HG02884 (cell line): ENCODE measurements at regions not wholly inside any gene's neighbourhood (a gene's known extent, or its start where the extent isn't known, plus 50 kb on each side); places are given as distances from the start of the nearest gene placed in this dataset.
"Not testable (repeated sequence)": the region's sequence is repeated elsewhere in the genome, so short reads cannot be mapped to it uniquely, and the experiment has no call there.

Experiments used
- ATAC-seq: cut with Tn5 transposase; IDR thresholded peaks from one replicate; pipeline ENCODE4 v1.9.1; 2021; ENCODE audit warnings: mild to moderate bottlenecking, moderate library complexity; ENCODE audit not compliant: unreplicated experiment

DNA sequence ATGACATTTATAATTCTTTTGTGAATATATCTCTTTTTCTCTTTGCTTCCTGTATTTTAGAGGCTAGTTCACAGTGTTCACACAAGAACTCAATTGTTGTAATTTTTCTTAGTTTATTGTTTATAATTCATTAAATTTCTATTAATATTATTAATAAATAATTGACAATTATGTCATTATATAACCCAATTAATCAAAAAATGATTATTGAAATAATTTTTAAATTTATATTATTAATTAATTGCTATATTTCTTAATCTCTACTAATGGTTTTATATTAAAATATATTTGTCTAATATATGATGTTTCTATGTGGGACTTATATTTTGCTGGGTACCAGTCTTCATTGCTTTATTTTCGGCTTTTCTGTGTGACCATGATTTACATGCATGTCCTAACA lies 618.4 kb downstream of the CDH9 start:
- ATAC-seq, result no peak

DNA sequence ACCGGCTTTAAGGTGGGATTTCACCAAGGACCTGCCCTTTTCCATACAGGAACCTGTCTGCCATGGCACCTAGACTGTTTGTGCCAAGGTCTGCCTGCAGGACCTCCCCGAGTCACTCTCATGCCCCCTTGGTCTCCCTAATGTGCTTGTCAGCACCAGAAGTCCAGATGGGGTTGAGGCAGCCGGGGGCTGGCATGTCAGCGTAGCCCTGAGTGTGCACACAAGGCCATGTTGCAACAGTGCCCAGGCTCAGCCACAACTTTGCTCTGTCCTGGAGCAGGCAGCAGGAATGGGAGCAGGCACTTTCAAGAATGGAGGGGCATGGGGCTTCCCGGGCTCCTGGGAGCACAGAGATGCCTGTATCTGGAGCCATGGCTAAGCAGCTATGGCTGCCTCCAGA lies 621.5 kb downstream of the CDH9 start:
- no peak for ATAC-seq

DNA sequence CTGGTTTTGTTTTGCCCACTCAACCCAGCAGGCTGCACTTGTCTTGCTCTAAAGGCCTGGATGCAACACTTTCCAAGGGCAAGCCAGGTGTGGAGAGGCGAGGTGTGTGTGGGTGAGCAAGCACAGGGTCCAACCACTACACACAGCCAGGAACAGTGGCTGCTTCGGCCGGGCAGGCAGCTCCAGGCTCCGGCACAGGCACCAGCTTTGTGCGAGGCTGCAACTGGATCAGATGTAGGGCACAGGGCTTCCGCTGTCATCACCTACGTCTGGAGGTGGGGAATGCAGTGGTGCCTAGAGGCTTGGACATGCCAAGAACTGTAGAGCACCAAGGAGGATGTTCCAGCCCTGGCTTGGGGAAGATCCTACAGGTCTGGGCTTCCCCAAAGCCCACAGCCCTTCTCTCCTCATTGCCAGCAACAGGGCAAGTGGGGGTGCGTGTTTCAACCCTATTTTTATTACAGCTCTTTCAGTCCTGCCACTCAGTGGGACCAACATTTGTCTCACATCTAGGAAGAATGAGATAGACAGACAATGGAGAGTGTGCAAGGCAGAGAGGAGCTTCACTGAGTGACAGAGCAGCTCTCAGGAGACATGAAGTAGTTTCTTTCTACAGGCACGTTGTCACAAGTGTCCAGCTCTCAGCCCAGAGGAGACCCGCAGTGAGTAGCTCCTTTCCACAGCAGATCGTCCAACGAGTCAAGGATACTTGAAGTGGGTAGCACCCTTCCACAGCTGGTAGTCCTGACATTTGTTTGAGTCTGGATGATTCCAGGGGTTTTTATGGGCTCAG lies 622.2 kb downstream of the CDH9 start:
- no peak for ATAC-seq

DNA sequence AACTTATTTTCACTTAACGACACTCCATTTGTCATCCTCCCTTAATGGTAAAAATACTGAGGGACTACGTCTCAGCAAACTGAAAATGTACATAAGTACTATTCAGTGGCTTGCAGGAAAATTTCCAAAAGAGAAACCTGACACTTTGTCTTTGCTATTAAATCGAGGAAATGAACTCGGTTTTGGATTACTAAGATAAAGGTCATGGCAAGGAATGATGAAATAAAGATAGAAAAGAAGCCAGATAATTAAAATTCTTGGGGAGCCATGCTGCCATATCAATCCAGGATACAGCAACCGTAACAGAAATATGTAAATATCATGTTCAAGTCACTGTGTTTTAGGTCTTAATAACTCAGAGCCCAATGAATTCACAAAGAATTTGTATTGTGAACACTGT lies 647.8 kb downstream of the CDH9 start:
- no peak for ATAC-seq

DNA sequence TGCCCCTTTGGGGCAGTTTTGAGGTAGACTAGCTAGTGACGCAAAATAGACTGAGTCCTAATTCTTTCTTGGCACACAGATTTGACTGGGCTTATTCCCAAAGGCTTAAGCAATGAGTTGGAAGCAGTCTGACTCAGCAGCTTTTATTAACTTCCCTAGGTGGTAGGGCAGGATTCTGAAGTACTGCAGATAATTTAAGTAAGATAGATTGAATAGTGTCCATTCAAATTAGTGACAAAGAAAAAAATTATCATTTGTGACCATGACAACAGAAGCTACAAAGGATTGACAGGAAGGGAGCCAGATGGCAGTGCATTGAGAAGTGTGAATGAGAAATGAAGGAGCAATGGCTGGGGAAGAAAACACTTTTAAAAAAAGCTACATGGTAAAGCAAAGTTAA lies 649.4 kb downstream of the CDH9 start:
- no peak for ATAC-seq

DNA sequence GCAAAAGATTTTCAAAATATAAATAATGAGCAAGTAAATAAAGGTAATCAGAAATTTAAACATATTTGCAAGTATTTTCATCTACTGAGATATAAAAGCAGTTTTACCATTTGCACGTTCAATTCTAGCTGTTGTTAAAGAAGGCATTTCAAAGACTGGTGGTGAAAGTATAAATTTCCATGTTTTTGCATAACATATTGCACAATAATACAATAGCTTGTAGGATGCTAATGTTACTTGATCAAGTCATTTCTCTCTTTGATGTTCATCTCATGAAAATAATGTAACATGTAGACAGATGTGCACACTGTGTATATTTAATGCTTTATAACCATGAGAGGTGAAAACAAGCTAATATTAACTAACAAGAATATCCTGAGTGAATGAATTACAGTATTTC lies 651.9 kb downstream of the CDH9 start:
- no peak for ATAC-seq

DNA sequence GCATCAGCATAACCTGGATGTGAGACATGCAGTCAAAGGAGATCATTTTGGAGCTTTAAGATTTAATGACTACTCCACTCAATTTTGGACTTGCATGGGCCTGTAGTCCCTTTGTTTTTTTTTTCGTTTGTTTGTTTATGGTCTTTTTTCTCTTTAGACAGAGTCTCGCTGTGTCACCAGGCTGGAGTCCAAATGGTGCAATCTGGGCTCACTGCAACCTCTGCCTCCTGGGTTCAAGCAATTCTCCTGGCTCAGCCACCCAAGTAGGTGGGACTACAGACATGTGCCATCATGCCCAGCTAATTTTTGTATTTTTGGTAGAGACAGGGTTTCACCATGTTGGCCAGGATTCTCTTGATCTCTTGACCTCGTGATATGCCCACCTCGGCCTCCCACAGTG lies 673.8 kb downstream of the CDH9 start:
- not testable (repeated sequence) for ATAC-seq

DNA sequence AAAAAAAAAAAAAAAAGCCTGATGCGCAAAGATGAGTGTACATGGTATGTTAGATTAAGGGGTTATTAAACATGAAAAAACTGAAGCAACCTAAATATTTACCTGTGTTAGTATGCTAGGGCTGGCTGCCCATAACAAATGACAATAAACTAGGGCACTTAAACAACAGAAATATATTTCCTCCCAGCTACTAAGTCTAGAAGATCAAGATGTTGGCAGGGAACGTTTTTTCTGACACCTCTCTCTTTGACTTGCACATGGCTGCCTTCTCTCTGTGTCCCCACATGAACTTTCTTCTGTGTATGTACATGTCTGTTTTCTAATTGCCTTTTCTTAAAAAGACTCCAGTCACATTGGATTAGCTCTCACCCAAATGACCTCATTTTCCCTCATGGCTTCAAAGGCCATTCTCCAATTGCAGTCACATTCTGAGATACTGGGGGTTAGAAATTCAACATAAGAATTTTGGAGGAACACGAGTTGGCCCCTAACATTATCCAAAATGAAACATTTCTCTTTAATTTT lies 694.5 kb downstream of the CDH9 start:
- ATAC-seq, result no peak

DNA sequence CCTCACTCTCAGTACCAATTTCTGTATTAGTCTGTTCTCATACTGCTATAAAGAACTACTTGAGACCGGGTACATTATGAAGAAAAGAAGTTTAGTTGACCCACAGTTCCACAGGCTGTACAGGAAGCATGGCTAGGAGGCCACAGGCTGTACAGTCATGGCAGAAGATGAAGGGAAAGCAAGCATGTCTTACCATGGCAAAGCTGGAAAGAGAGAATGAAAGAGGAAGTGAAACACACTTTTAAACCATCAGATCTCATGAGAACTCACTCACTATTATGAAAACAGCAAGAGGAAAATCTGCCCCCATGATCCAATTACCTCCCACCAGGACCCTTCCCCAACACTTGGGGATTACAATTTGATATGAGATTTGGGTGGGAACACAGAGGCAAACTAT lies 698.8 kb downstream of the CDH9 start:
- ATAC-seq, result peak; percentile 70

DNA sequence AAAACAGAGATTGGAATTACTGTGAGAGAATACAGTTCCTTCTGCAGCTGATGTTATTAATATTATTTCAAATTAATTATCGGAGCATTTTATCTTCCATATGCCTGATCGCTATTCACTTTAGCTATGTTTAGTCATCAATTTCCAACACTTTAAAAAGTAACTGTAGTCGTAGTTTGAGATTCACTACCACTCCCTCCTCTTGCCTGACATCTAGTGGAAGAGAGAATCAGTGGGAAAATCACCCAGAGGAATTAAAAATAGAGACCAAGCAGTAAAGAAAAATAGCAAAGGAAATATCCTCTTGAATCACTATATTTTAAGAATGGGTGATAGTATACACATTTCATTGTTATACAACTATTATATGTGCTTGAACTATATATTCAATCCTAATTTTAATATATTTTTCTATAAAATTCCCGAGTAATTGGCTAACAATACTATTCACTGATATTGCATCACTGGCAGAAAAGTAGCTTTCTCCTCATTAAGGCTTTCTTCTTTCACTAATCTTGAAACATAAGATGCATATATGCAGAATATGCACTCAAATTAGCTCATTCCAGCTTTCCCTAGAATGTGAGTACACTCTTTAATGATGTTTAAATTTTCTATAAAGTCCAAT lies 708.7 kb downstream of the CDH9 start:
- no peak for ATAC-seq

DNA sequence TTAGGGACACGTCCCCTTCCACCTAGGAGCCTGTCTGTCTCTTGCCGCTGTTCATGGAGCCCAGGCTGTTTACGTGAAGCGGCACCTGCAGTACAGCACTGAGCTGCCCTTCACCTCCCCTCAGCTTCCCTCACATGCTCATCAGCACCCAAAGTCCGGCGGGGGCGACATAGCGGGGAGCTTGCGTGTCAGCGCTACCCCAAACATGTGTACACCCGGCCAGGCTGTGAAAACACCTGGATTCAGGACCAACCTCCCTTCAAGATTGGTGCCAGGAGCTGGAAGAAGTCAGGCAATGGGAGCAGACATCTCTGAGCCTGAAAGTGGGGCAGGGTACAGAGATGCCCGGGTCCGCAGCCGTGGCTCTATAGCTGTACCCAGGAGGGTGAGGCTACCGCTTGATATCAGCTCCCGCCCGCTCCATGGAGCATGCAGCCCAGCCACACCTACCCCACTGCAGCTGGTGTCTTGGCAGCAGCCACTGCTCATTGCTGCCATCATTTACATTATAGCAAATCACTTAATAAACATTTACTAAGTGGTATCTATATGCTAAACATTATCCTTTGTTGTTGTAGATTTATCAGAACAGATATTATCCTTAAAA lies 712.1 kb downstream of the CDH9 start:
- no peak for ATAC-seq

DNA sequence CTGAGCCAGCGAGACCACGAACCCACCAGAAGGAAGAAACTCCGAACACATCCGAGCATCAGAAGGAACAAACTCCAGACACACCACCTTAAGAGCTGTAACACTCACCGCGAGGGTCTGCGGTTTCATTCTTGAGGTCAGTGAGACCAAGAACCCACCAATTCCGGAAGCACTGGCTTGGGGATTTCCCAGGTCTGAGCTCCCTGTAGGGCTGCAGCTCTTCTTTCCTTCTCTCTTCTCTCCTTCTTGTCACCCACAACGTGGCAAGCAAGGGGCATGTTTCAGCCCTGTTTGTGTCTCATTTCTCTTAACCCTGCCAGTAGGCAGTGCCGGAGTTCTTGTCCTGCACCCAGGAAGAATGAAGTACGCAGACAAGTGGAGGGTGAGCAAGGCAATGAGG lies 713.0 kb downstream of the CDH9 start:
- ATAC-seq, result not testable (repeated sequence)

DNA sequence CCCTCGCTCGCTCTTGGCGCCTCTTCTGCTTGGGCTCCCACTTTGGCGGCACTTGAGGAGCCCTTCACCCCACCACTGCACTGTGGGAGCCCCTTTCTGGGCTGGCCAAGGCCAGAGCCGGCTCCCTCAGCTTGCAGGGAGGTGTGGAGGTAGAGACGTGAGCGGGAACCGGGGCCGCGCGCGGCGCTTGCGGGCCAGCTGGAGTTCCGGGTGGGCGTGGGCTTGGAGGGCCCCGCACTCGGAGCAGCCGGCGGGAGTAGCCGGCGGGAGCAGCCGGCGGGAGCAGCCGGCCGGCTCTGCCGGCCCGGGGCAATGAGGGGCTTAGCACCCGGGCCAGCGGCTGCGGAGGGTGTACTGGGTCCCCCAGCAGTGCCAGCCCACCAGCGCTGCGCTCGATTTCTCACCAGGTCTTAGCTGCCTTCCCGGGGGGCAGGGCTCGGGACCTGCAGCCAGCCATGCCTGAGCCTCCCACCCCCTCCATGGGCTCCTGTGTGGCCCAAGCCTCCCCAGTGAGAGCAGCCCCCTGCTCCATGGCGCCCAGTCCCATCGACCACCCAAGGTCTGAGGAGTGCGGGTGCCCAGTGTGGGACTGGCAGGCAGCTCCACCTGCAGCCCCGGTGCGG lies 714.0 kb downstream of the CDH9 start:
- not testable (repeated sequence) for ATAC-seq

DNA sequence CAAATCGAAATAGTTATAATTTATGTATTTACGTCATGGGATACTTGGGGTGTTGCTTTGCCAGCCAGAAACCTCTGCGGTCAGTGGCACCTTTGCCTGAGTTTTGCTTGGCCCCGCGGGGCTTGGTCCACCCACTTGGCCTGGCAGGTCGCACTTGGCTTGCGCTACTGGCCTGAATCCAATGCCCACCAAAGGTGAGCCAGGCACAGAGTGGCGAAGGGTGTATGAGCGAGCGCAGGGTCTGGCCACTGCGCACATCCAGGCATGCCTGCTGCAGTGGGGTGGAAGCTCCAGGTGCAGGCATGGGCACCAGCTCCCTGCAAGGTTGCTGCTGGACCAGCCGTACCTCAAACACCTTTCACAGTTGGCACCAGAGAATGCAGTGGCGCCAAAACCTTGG lies 714.6 kb downstream of the CDH9 start:
- no peak for ATAC-seq

DNA sequence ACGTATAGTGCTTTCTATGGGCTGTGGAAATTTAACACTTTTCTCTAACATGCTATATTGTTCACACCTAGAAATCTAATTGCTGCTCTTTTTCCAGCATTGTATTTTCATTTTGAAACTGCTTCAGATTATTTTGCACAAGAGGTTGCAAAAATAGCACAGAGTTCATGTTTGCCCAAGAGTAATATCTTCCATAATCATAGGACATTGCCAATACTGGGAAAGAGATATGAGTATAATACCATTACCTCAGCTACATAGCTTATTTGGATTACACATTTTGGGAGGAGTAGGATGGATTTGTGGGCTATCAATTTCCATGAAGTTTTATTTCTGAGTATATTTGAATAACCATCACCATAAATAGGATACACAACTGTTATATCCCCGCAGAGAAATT lies 717.1 kb downstream of the CDH9 start:
- no peak for ATAC-seq

DNA sequence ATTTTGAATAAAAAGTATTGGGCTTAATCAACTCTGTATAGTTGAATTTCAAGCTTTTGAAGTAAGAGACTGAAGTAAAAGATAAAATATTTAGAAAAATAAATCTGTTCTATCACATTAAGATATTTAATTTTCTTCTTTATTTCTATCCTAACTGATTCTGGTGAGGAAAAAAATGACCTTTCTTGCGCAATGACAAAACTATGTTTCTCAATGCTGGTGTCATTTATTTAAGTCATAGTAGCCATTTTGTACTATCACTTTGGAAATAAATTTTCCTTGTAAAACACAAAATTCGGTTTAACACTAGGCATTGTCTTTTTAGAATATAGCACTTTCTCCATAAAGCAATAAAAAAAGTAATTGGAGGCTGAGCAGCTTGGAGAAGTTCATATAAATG lies 728.0 kb downstream of the CDH9 start:
- no peak for ATAC-seq

DNA sequence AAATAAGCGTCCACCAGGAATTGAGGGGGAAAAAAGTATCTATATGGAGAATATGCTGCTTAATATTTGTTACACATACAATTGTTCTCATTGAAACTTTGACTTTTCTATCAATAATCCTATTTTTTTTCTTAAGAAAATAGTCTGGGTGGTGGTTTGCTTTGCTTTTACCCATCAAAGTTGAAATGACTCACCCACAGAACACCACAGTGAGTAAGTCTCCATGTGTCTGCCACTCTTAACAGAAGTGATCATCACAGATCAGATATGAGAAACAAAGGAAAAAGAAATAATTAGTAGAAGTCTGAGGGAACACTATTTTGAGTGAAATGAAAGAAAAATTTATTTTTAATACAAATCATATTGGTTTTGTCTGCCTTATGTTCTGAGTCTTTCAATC lies 742.8 kb downstream of the CDH9 start:
- ATAC-seq, result no peak

DNA sequence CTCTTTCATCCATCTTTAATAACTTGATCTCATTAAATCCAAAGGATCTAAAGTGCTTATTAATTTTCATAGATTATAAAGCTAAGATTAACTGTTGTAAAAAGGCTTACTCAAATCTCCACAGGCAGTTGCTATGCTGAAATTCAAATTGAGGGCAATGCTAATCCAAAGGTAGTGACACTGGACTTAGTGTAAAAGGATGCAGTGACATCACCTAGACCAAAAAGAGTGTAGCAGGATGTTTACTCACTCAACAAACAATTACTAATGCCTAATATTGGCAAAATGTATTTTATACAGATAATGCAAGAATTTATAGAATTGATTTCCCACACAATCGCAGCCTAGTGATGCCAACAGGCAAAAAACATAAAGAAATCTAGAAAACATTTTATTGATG lies 756.2 kb downstream of the CDH9 start:
- no peak for ATAC-seq

DNA sequence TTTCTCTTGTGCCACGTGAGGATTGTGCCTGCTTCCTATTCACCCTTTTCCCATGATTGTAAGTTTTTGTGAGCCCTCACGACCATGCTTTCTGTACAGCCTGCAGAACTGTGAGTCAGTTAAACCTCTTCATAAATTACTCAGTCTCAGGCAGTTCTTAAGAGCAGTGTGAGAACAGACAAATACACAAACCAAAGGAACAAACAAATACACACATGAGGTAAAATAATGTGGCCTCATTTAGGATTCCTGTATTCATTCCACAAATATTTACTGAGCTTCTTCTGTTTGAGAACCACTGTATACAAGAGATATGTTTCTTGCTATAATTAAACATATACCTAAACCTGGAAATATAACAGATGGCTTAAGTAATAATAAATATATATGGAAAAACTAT lies 760.3 kb downstream of the CDH9 start:
- no peak for ATAC-seq

DNA sequence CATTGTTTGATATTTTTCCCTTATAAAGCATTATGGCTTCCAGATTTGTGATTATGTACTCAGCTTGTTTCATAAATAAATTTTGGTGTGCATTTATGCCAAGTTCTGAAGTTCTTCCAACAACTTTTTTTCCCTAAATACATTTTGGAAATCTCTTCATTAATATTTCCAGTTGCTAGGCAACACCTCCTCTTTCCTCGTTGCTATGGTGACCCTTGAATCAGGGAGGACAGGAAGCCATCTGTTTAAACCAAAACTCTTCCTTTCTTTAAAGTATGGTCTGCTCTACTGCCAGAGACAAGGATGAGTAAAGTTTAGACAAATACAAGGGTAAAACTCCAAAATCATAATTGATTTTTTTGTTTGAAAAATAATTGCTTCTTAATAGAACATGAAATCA lies 779.3 kb downstream of the CDH9 start:
- ATAC-seq, result no peak

DNA sequence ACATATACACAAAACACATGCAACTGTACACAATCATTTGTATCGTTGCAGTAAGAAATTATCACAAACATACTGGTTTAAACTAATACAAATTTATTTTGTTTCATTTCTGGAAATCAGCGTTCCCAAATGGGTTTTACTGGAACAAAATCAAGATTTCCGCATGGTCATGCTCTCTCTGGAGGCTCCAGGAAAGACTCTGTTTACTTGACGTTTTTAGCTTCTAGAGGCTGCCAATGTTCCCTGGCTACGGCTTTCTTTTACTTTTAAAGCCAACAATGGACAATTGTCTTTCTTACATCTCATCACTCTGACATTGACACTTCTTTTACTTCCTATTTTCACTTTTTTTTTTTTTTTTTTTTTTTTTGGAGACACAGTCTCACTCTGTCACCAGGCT lies 793.1 kb downstream of the CDH9 start:
- no peak for ATAC-seq

DNA sequence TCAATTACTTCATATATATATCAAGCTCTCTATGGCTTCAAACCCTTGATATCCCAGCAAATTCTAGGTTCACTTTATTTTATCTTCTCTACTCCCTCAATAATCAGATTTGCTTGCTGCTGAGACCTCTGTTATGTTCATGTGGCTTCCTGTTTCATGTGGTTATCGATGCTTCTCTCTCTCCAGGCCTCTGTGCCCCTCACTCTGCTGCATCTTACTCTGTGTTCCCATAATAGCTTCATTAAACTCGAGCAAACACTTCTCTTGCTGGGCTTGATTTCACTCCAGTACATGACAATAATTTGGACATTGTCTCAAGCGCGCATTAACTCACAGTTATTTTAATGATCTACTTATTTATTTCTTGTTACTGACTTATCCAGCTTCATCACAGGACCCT lies 798.8 kb downstream of the CDH9 start:
- ATAC-seq, result no peak
